C4-2B (cell line): ENCODE measurements at regions not wholly inside any gene's neighbourhood (a gene's known extent, or its start where the extent isn't known, plus 50 kb on each side); places are given as distances from the start of the nearest gene placed in this dataset.

Experiments
- ZFX ChIP-seq: fragments of 450-650 bp; IDR thresholded peaks from 2 replicates; pipeline ENCODE4 v1.6.1; 2017
- TF ChIP-seq, protein P1 (sequence below): fragments of 450-650 bp; conservative IDR thresholded peaks from 2 replicates; pipeline ENCODE4 v1.5.1; 2017; ENCODE audit warnings: mild to moderate bottlenecking

DNA sequence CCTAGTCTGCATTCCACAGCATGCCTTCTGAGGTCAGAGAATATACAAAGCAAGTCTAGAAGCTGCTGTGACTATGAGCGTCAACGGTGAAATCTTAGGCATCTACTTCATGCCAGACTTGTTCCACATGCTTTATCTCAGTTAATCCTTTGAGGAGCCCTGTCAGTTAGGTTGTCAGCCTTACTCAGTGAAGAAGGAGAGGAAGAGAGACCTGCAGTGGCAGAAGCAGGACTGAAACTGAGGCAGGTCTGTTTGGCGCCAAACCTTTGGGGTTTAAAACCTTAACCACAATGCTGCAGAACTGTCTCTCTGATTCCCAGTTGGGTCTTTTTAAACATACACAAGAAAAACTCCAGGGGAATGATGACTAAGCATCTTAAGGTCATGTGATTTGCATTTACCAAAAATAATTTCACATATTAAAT, 139.0 kb upstream of the LIPC start:
- TF ChIP-seq, protein P1, sequence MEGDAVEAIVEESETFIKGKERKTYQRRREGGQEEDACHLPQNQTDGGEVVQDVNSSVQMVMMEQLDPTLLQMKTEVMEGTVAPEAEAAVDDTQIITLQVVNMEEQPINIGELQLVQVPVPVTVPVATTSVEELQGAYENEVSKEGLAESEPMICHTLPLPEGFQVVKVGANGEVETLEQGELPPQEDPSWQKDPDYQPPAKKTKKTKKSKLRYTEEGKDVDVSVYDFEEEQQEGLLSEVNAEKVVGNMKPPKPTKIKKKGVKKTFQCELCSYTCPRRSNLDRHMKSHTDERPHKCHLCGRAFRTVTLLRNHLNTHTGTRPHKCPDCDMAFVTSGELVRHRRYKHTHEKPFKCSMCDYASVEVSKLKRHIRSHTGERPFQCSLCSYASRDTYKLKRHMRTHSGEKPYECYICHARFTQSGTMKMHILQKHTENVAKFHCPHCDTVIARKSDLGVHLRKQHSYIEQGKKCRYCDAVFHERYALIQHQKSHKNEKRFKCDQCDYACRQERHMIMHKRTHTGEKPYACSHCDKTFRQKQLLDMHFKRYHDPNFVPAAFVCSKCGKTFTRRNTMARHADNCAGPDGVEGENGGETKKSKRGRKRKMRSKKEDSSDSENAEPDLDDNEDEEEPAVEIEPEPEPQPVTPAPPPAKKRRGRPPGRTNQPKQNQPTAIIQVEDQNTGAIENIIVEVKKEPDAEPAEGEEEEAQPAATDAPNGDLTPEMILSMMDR: no peak
- TF ChIP-seq ZFX: no peak
